H1 (cell line): ENCODE measurements at regions not wholly inside any gene's neighbourhood (a gene's known extent, or its start where the extent isn't known, plus 50 kb on each side); places are given as distances from the start of the nearest gene placed in this dataset.

ENCODE experiments used
- CTCF ChIA-PET: fragments of 300-600 bp; sonication (Branson Sonifier 250); formaldehyde crosslinking; loops from one replicate; lab custom pipeline; 2021; ENCODE audit not compliant: partially characterized antibody; lab: Charles Lee
- POLR2A ChIA-PET: fragments of 300-600 bp; sonication (Branson Sonifier 250); formaldehyde crosslinking; loops from one replicate; lab custom pipeline; 2021; ENCODE audit warnings: inconsistent platforms; ENCODE audit not compliant: partially characterized antibody; lab: Charles Lee
- DNase-seq, 2 experiments: peaks; one replicate each; pipeline versions ENCODE4 v3.0.0 to v3.0.0-alpha.2; 2010 to 2022; ENCODE audit warnings: low spot score in 2 of 2, low read depth in 1 of 2, mixed read lengths in 1 of 2
- FAIRE-seq: peaks from 2 replicates; lab custom pipeline; 2011; peaks lifted over from hg19 to GRCh38; lab: Jason Lieb, UNC
- H2AFZ ChIP-seq: 2 replicates; pipeline ENCODE4 v1.8.1; 2012; ENCODE audit warnings: low read length, inconsistent platforms
- H2AK5ac ChIP-seq: 2 replicates; pipeline ENCODE4 v1.6.1; 2013; ENCODE audit warnings: low read depth, low read length
- H2BK120ac ChIP-seq: replicated peaks from 2 replicates; pipeline ENCODE3; 2013; ENCODE audit warnings: low read depth, low read length, inconsistent platforms
- H2BK12ac ChIP-seq: 2 replicates; pipeline ENCODE4 v1.6.1; 2013; ENCODE audit warnings: low read depth, low read length
- H2BK15ac ChIP-seq: 2 replicates; pipeline ENCODE4 v1.6.1; 2013; ENCODE audit warnings: low read length
- H2BK20ac ChIP-seq: 2 replicates; pipeline ENCODE4 v1.6.1; 2013; ENCODE audit warnings: low read length
- H2BK5ac ChIP-seq: 2 replicates; pipeline ENCODE4 v1.6.1; 2013; ENCODE audit warnings: low read depth, low read length
- H3K14ac ChIP-seq: 2 replicates; pipeline ENCODE4 v1.6.1; 2013; ENCODE audit warnings: inconsistent platforms; ENCODE audit not compliant: insufficient read length
- H3K18ac ChIP-seq: 2 replicates; pipeline ENCODE4 v1.6.1; 2013; ENCODE audit warnings: low read length; ENCODE audit errors: extremely low read depth
- H3K23ac ChIP-seq: 2 replicates; pipeline ENCODE4 v1.6.1; 2013; ENCODE audit warnings: inconsistent platforms; ENCODE audit not compliant: insufficient read length
- H3K23me2 ChIP-seq: 2 replicates; pipeline ENCODE4 v1.6.1; 2013; ENCODE audit warnings: low read depth, low read length
- H3K27ac ChIP-seq: 2 replicates; pipeline ENCODE4 v1.6.1; 2011; ENCODE audit warnings: low read depth, low read length, inconsistent platforms
- H3K27me3 ChIP-seq, 4 experiments: replicated peaks in 1 of 4; 1 replicate in 1 of 4; 2 replicates in 3 of 4; pipeline versions ENCODE4 v1.6.1 to v1.8.1; 2011 to 2013; ENCODE audit warnings: low read length in 3 of 4, mild to moderate bottlenecking in 3 of 4, inconsistent platforms in 2 of 4, mixed read lengths in 2 of 4, moderate library complexity in 1 of 4; ENCODE audit not compliant: control insufficient read depth in 3 of 4, insufficient read depth in 3 of 4; ENCODE audit errors: extremely low read depth in 1 of 4
- H3K36me3 ChIP-seq, 4 experiments: 2 replicates each; pipeline versions ENCODE4 v1.6.1 to v1.8.1; 2011 to 2013; ENCODE audit warnings: mild to moderate bottlenecking in 4 of 4, low read length in 3 of 4, moderate library complexity in 2 of 4, control low read depth in 1 of 4, inconsistent platforms in 1 of 4; ENCODE audit not compliant: insufficient read depth in 4 of 4, control insufficient read depth in 2 of 4
- H3K4ac ChIP-seq: replicated peaks from 2 replicates; pipeline ENCODE3; 2013; ENCODE audit warnings: low read length, low read depth, mixed read lengths, inconsistent platforms; ENCODE audit not compliant: insufficient read length
- H3K4me1 ChIP-seq, 4 experiments: replicated peaks in 1 of 4; 1 replicate in 1 of 4; 2 replicates in 3 of 4; pipeline versions ENCODE4 v1.6.1 to v1.8.1; 2011 to 2013; ENCODE audit warnings: low read length in 3 of 4, inconsistent platforms in 2 of 4, mixed read lengths in 1 of 4; ENCODE audit not compliant: insufficient read depth in 4 of 4, control insufficient read depth in 3 of 4
- H3K4me2 ChIP-seq, 2 experiments: 2 replicates each; pipeline versions ENCODE4 v1.6.1 to v1.8.1; 2011 to 2013; ENCODE audit warnings: low read depth in 2 of 2, low read length in 2 of 2, control low read depth in 1 of 2, inconsistent platforms in 1 of 2, mild to moderate bottlenecking in 1 of 2; ENCODE audit not compliant: insufficient read depth in 1 of 2
- H3K4me3 ChIP-seq, 4 experiments: fragments of 200-600, 300-600 bp in 1 of 4; sonication (generic), shearing (Covaris generic), sonication (Bioruptor Twin) in 1 of 4; 2 replicates each; pipeline versions ENCODE4 v1.5.1 to v1.8.1; 2011 to 2016; ENCODE audit warnings: low read length in 4 of 4, low read depth in 3 of 4, control low read depth in 2 of 4, inconsistent platforms in 2 of 4, mild to moderate bottlenecking in 2 of 4, mixed read lengths in 1 of 4, moderate library complexity in 1 of 4; ENCODE audit not compliant: insufficient read depth in 2 of 4; ENCODE audit errors: extremely low read depth in 1 of 4
- H3K56ac ChIP-seq: replicated peaks from 2 replicates; pipeline ENCODE3; 2013; ENCODE audit warnings: low read depth, mild to moderate bottlenecking, mixed read lengths, low read length, inconsistent platforms; ENCODE audit not compliant: insufficient read length
- H3K79me1 ChIP-seq: 2 replicates; pipeline ENCODE4 v1.6.1; 2013; ENCODE audit warnings: low read depth, low read length, control low read depth
- H3K79me2 ChIP-seq, 2 experiments: 2 replicates each; pipeline versions ENCODE4 v1.6.1 to v1.8.1; 2012 to 2013; ENCODE audit warnings: low read length in 2 of 2, mild to moderate bottlenecking in 2 of 2, inconsistent platforms in 1 of 2; ENCODE audit not compliant: insufficient read depth in 2 of 2, control insufficient read depth in 1 of 2
- H3K9ac ChIP-seq, 4 experiments: replicated peaks in 1 of 4; 1 replicate in 1 of 4; 2 replicates in 3 of 4; pipeline versions ENCODE4 v1.6.1 to v1.8.1; 2011 to 2013; ENCODE audit warnings: low read depth in 3 of 4, low read length in 3 of 4, control low read depth in 2 of 4, mild to moderate bottlenecking in 2 of 4, moderate library complexity in 2 of 4, inconsistent platforms in 1 of 4; ENCODE audit errors: extremely low read depth in 1 of 4
- H3K9me3 ChIP-seq, 2 experiments: 2 replicates each; pipeline versions ENCODE4 v1.6.1 to v1.8.1; 2012 to 2013; ENCODE audit warnings: mild to moderate bottlenecking in 2 of 2, moderate library complexity in 2 of 2, control low read depth in 1 of 2, inconsistent platforms in 1 of 2, low read depth in 1 of 2, low read length in 1 of 2, mixed read lengths in 1 of 2; ENCODE audit not compliant: insufficient read depth in 2 of 2
- H4K20me1 ChIP-seq, 2 experiments: replicated peaks in 1 of 2; 2 replicates each; pipeline versions ENCODE3 to v1.8.1; 2011 to 2013; ENCODE audit warnings: inconsistent platforms in 2 of 2, low read length in 2 of 2, mild to moderate bottlenecking in 1 of 2; ENCODE audit not compliant: insufficient read depth in 2 of 2, control insufficient read depth in 1 of 2
- H4K5ac ChIP-seq: 2 replicates; pipeline ENCODE4 v1.6.1; 2013; ENCODE audit warnings: low read length, low read depth, mixed read lengths, inconsistent platforms; ENCODE audit not compliant: insufficient read length
- H4K8ac ChIP-seq: 2 replicates; pipeline ENCODE4 v1.8.0; 2013; ENCODE audit warnings: mild to moderate bottlenecking, moderate library complexity, low read length, inconsistent platforms; ENCODE audit not compliant: insufficient read depth; ENCODE audit errors: extremely low read depth
- H4K91ac ChIP-seq: replicated peaks from 2 replicates; pipeline ENCODE3; 2013; ENCODE audit warnings: low read length, mixed read lengths, inconsistent platforms; ENCODE audit not compliant: insufficient read length
- EP300 ChIP-seq, 2 experiments: IDR thresholded peaks; 1 replicate in 1 of 2; 2 replicates in 1 of 2; pipeline ENCODE4 v1.6.1; 2011 to 2012; ENCODE audit warnings: low read depth in 2 of 2, low read length in 2 of 2, mild to moderate bottlenecking in 2 of 2, borderline replicate concordance in 1 of 2, inconsistent platforms in 1 of 2, moderate library complexity in 1 of 2
- HDAC2 ChIP-seq, 2 experiments: fragments of 300-600 bp in 1 of 2; sonication (generic) in 1 of 2; IDR thresholded peaks; 2 replicates each; pipeline ENCODE4 v1.6.1; 2011 to 2012; ENCODE audit warnings: low read depth in 2 of 2, low read length in 2 of 2, mild to moderate bottlenecking in 2 of 2, moderate library complexity in 2 of 2, borderline replicate concordance in 1 of 2, inconsistent platforms in 1 of 2
- POLR2A ChIP-seq, 2 experiments: IDR thresholded peaks; 1 replicate in 1 of 2; 2 replicates in 1 of 2; pipeline ENCODE4 v1.6.1; 2011; ENCODE audit warnings: low read depth in 2 of 2, low read length in 2 of 2, mild to moderate bottlenecking in 2 of 2; ENCODE audit errors: control extremely low read depth in 1 of 2
- RBBP5 ChIP-seq: IDR thresholded peaks from 2 replicates; pipeline ENCODE4 v1.7.1; 2012; ENCODE audit warnings: low read depth, mild to moderate bottlenecking, inconsistent platforms, low read length, moderate library complexity, borderline replicate concordance
- WGBS, 2 experiments: shearing (Covaris generic) in 1 of 2; methylation state at CpG; one replicate each; pipeline versions ENCODE4 v1.1.6 to v1.1.7; 2013 to 2015; ENCODE audit warnings: low lambda C conversion rate in 2 of 2, mixed read lengths in 2 of 2, inconsistent platforms in 1 of 2, low coverage in 1 of 2, missing lambda C conversion rate in 1 of 2; ENCODE audit not compliant: insufficient replicate concordance in 2 of 2, insufficient coverage in 1 of 2, insufficient read length in 1 of 2; ENCODE audit errors: extremely low coverage in 1 of 2, missing lambda C conversion rate in 1 of 2; 5-methylcytosine and 5-hydroxymethylcytosine counted together

DNA sequence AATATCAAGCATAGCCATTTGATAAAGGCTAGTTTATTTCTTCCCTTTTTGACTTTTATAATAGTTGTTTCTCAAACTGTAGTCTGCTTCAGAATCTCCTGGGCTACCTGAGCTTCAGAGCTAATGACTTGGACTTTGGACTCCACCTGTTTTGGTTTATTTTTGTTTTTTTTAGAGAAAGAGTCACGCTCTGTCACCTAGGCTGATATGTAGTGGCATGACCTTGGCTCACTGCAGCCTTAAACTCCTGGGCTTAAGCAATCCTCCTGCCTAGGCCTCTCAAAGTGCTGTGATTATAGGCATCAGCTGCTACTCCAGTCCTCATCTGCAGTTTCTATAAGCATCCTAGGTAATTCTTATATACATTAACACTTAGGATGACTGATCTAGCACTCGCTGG lies 90.5 kb downstream of the DDIT4L start:
- Histone ChIP-seq H3K9ac (no peak overlapping the region), H3K27ac (no peak overlapping the region), H2BK20ac (no peak overlapping the region), H3K14ac (no peak overlapping the region), H2AK5ac (no peak overlapping the region), H4K91ac (no peak overlapping the region), H4K20me1 (no peaks in the 10 kb centered on the region), H3K4me3 (no peak overlapping the region), H4K8ac (no peak overlapping the region), H3K23ac (no peak overlapping the region), H4K5ac (no peak overlapping the region), H2BK12ac (no peak overlapping the region), H3K4ac (no peak overlapping the region), H2BK15ac (no peak overlapping the region), H3K4me1 (peaks cover 0 to 2% (median under 1%) of the 10 kb centered on the region in 4 experiments; a peak in 1 of 7 replicates), H3K23me2 (no peaks in the 10 kb centered on the region), H3K9me3 (no peaks in the 10 kb centered on the region), H2BK120ac (no peak overlapping the region), H3K18ac (no peak overlapping the region), H3K79me2 (no peaks in the 10 kb centered on the region), H3K36me3 (no peaks in the 10 kb centered on the region), H2BK5ac (no peak overlapping the region), H3K4me2 (no peak overlapping the region), H3K27me3 (no peaks in the 10 kb centered on the region), H2AFZ (no peak overlapping the region), H3K56ac (no peak overlapping the region), H3K79me1 (no peaks in the 10 kb centered on the region)
- 95% methylated on average over 2 of the region's 2 CpGs; no CpG with 5 or more reads in 1 of the 2 experiments for WGBS, 2 experiments
- CTCF ChIA-PET, result interaction anchor here (0.7 kb wide), 1 partner anchor 102 kb away, joined by 3 read pairs; no protein-coding TSS in a partner anchor
- TF ChIP-seq EP300 (IDR thresholded peaks at IDR 0.05; ENCODE audit: borderline replicate concordance in 1 of 2, low read depth in 2 of 2, low read length in 2 of 2), result no peak
- no peak for TF ChIP-seq HDAC2 (IDR thresholded peaks at IDR 0.05; ENCODE audit: borderline replicate concordance in 1 of 2, low read depth in 2 of 2, low read length in 2 of 2)
- no peak for TF ChIP-seq POLR2A (IDR thresholded peaks at IDR 0.05; ENCODE audit: control extremely low read depth in 1 of 2, low read depth in 2 of 2, low read length in 2 of 2)
- TF ChIP-seq RBBP5, result no peak
- POLR2A ChIA-PET, result interaction anchor here (1.9 kb wide), 1 partner anchor 151 kb away, joined by 5 read pairs; no protein-coding TSS in a partner anchor
- DNase-seq (no peak), FAIRE-seq (no peak)
